Large intestine (tissue), 3 donors: ENCODE measurements at regions not wholly inside any gene's neighbourhood (a gene's known extent, or its start where the extent isn't known, plus 50 kb on each side); places are given as distances from the start of the nearest gene placed in this dataset.
A peak's percentile ranks its signal among the peaks of the same experiment; 100 is the strongest.

Source experiments
- DNase-seq, 2 donors: peaks; one replicate each; pipeline versions ENCODE4 v3.0.0 to v3.0.0-alpha.2; 2013
- H3K27ac ChIP-seq: one replicate; pipeline ENCODE4 v1.5.1; 2013; ENCODE audit warnings: low read length
- H3K27me3 ChIP-seq: 2 replicates; pipeline ENCODE4 v1.6.1; 2013; ENCODE audit warnings: low read length; ENCODE audit not compliant: control insufficient read depth, insufficient read depth
- H3K36me3 ChIP-seq: 2 replicates; pipeline ENCODE4 v1.6.1; 2013; ENCODE audit warnings: low read length; ENCODE audit not compliant: control insufficient read depth, insufficient read depth
- H3K4me1 ChIP-seq: one replicate; pipeline ENCODE4 v1.6.1; 2013; ENCODE audit warnings: low read length; ENCODE audit not compliant: control insufficient read depth, insufficient read depth
- H3K4me3 ChIP-seq: one replicate; pipeline ENCODE4 v1.5.1; 2013; ENCODE audit warnings: low read length
- H3K9me3 ChIP-seq: one replicate; pipeline ENCODE4 v1.6.1; 2013; ENCODE audit warnings: mild to moderate bottlenecking, low read depth, low read length, moderate library complexity; ENCODE audit not compliant: control insufficient read depth
- WGBS: methylation state at CpG from one replicate; pipeline ENCODE4 v1.1.5; 2013; ENCODE audit warnings: low lambda C conversion rate; ENCODE audit not compliant: insufficient coverage; 5-methylcytosine and 5-hydroxymethylcytosine counted together

- H3K27me3 ChIP-seq, result no peaks in the 10 kb centered on the region
- H3K4me3 ChIP-seq, result no peak overlapping the region
- H3K4me1 ChIP-seq, result no peaks in the 10 kb centered on the region
- no CpG with 5 or more reads among the region's 1 CpG for WGBS
- no peaks in the 10 kb centered on the region for H3K36me3 ChIP-seq
- DNase-seq, result no peak
- H3K27ac ChIP-seq, result no peak overlapping the region
- H3K9me3 ChIP-seq, result no peaks in the 10 kb centered on the region
Measured at GRCh38 chr12:58254463-58255100, 313.2 kb downstream of the ATP23 start.

DNA sequence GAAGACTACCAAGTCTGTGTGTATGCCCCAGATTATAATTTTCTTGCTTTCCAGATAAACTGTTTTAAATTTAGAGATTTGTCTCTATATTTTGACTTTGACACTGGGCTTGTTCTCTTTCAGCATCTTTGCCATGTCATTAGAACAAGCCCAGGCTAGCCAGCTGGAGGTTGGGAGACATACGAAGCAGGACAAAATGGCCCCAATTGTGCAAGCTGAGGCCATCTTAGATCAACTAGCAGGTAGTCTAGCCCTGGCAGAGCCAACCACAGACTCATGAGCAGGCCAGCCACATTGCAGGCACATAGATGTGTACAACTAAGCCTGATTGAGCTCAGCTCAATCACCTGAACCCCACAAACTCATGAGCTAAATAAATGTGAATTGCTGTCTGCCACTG, 321.4 kb downstream of the ATP23 start:
- no peak for DNase-seq
- WGBS, result no CpG with 5 or more reads among the region's 1 CpG
- H3K36me3 ChIP-seq, result no peaks in the 10 kb centered on the region
- no peaks in the 10 kb centered on the region for H3K27me3 ChIP-seq
- H3K4me3 ChIP-seq, result no peak overlapping the region
- no peak overlapping the region for H3K27ac ChIP-seq
- no peaks in the 10 kb centered on the region for H3K4me1 ChIP-seq
- no peaks in the 10 kb centered on the region for H3K9me3 ChIP-seq

DNA sequence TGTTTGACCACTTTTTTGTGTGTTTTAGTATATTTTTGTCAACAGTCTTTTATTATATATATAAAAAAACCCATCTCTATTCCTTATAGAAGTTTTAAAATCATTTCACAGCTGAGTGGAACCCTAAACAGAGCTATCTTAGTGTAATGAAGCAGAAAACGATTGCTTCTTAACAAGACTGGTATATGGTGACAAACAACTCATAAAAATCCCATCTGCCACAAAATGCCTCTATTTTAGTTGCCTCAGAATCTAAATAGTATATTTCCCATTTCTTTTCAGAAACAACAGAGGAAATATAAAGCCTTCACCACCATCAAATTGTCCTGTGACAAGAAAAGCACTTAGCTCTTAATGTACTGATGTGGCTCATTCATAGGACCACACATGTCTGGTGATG, 322.4 kb downstream of the ATP23 start:
- no peak for DNase-seq
- H3K4me1 ChIP-seq, result no peaks in the 10 kb centered on the region
- no peaks in the 10 kb centered on the region for H3K36me3 ChIP-seq
- no peak overlapping the region for H3K4me3 ChIP-seq
- no peaks in the 10 kb centered on the region for H3K27me3 ChIP-seq
- H3K27ac ChIP-seq, result no peak overlapping the region
- WGBS, result 80% methylated on average over 1 of the region's 1 CpG
- H3K9me3 ChIP-seq, result no peaks in the 10 kb centered on the region

DNA sequence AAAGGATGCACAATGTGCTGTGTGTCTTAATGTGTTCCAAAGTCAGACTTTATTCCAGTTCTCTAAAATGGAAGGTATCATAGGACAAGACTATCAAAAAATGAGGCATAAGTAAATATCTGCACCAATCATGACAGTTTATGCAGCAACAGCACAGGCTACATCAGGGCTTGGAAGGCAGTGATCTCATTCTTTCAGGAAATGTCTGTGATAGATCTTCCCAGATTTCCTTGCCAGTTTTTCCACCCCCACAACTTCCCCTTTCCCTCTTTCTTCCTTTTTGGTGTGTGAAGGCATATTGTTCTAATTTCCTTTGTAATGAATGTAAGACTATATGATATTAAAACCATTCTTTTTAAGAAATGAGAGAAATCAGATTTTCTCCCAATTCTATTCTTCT, 326.7 kb downstream of the ATP23 start:
- H3K36me3 ChIP-seq, result no peaks in the 10 kb centered on the region
- H3K4me1 ChIP-seq, result no peaks in the 10 kb centered on the region
- DNase-seq, result no peak

DNA sequence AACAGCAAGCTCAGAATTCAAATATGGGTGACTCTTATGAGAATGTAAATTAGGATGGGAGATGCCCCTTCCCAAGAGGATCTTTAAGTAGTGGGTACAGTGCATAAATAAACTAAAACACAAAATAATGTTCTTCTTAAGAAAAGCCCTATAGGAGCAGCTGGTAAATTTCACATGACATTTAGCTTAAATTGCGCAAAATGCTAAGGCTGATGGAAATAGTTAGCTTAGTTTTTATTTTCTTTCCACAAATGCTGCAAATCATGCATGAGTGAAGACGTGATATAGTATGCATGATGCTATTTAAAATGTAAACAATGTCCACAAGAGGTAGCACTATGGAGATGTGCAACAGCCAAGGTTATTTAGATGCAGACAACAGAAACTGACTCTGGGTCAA, 328.1 kb downstream of the ATP23 start:
- Histone ChIP-seq H3K27ac (no peak overlapping the region), H3K4me3 (no peak overlapping the region), H3K4me1 (no peaks in the 10 kb centered on the region), H3K9me3 (no peaks in the 10 kb centered on the region), H3K36me3 (no peaks in the 10 kb centered on the region), H3K27me3 (no peaks in the 10 kb centered on the region)
- DNase-seq, result no peak
- 82% methylated on average over 2 of the region's 2 CpGs for WGBS

More for the DNA sequence above, 326.7 kb downstream of the ATP23 start:
- Histone ChIP-seq H3K27ac (peak overlapping the region; percentile 28), H3K9me3 (no peaks in the 10 kb centered on the region), H3K27me3 (no peaks in the 10 kb centered on the region), H3K4me3 (no peak overlapping the region)

- Histone ChIP-seq H3K27ac (no peak overlapping the region), H3K36me3 (no peaks in the 10 kb centered on the region), H3K9me3 (no peaks in the 10 kb centered on the region), H3K4me1 (no peaks in the 10 kb centered on the region), H3K4me3 (no peak overlapping the region), H3K27me3 (no peaks in the 10 kb centered on the region)
- 80% methylated on average over 1 of the region's 6 CpGs for WGBS
- no peak for DNase-seq
Measured at GRCh38 chr12:58270966-58271705, 329.8 kb downstream of the ATP23 start.

DNA sequence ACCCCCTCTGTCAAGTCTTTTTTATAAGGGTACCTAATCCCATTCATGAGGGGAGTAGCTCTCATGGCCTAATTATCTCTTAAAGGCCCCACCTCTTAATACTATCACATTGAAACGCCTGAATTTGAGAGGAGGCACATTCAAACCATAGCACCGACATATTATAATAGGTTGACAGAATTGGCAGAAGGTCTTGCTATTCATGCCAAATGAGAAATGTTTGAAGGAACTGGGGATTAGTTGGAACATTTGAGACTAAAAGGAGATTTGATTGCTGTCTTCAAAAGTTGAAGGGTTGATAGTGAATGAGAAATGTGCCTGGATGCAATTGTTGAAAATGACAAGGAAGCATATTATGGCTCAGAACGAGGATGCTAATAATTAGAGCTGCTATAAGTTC, 331.1 kb downstream of the ATP23 start:
- Histone ChIP-seq H3K4me3 (no peak overlapping the region), H3K27me3 (no peaks in the 10 kb centered on the region), H3K4me1 (no peaks in the 10 kb centered on the region), H3K36me3 (no peaks in the 10 kb centered on the region), H3K27ac (no peak overlapping the region), H3K9me3 (peaks cover 4% of the 10 kb centered on the region)
- WGBS, result 80% methylated on average over 1 of the region's 3 CpGs
- DNase-seq, result no peak

GRCh38 chr12:58277231-58277630, 335.9 kb downstream of the ATP23 start:
- Histone ChIP-seq H3K27me3 (no peaks in the 10 kb centered on the region), H3K36me3 (no peaks in the 10 kb centered on the region), H3K4me3 (no peak overlapping the region), H3K27ac (no peak overlapping the region), H3K4me1 (no peaks in the 10 kb centered on the region), H3K9me3 (peaks cover 7% of the 10 kb centered on the region)
- DNase-seq, result no peak
- no CpG with 5 or more reads among the region's 1 CpG for WGBS

DNA sequence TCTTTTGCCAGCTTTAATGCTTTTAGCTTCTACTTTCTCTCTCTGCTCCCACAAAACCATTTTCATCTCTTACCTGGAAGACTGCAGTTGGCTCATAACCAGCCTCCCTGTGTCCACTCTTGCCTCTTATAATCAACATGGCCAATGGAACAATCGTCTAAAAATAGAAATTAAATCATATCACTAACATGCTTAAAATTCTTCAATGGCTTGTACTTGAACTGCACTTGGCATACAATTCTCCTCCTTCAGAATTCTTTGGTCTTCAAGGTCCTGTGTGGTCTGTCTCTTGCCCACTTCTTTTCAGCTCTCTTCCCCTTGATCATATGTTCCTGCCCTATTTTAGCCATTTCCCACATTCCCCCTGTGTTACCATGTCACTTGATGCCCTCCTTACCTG, 342.2 kb downstream of the ATP23 start:
- Histone ChIP-seq H3K36me3 (no peaks in the 10 kb centered on the region), H3K4me1 (no peaks in the 10 kb centered on the region), H3K27me3 (no peaks in the 10 kb centered on the region), H3K4me3 (no peak overlapping the region), H3K27ac (no peak overlapping the region), H3K9me3 (no peaks in the 10 kb centered on the region)
- WGBS, result no CpG with 5 or more reads among the region's 1 CpG
- DNase-seq, result no peak

- no peak overlapping the region for H3K27ac ChIP-seq
- no peaks in the 10 kb centered on the region for H3K9me3 ChIP-seq
- H3K36me3 ChIP-seq, result no peaks in the 10 kb centered on the region
- no peak for DNase-seq
- no peak overlapping the region for H3K4me3 ChIP-seq
- H3K27me3 ChIP-seq, result no peaks in the 10 kb centered on the region
- WGBS, result no CpG with 5 or more reads among the region's 5 CpGs
- H3K4me1 ChIP-seq, result no peaks in the 10 kb centered on the region
Measured at GRCh38 chr12:58285551-58285950, 344.2 kb downstream of the ATP23 start.

GRCh38 chr12:58286353-58286752, 345.0 kb downstream of the ATP23 start:
- Histone ChIP-seq H3K36me3 (no peaks in the 10 kb centered on the region), H3K9me3 (no peaks in the 10 kb centered on the region), H3K27ac (no peak overlapping the region), H3K4me1 (no peaks in the 10 kb centered on the region), H3K4me3 (no peak overlapping the region), H3K27me3 (no peaks in the 10 kb centered on the region)
- no peak for DNase-seq
